ENCODE measurements at regions not wholly inside any gene's neighbourhood (a gene's known extent, or its start where the extent isn't known, plus 50 kb on each side); places are given as distances from the start of the nearest gene placed in this dataset.
A peak's percentile ranks its signal among the peaks of the same experiment; 100 is the strongest.

DNA sequence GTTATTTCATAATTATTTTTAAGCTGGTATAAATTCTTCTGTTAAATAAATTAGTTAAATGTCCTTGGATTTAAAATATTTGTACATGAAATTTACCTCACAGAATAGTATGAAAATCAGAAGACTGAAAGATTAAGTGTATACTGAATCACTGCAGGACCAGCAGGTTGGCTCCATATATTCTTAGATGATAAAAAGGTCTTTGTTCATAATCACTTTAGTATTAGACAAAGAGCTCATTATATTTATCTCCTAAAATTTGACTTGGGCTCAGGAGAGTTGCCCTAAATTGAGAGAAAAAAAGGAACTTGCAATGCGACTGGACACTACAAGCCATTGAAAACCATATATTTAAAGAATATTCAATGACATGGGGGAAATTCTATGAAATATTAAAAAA lies 766.4 kb upstream of the CITED2 start:
- H3K9me2 ChIP-seq (ENCODE audit: insufficient read depth) = no peaks in the 10 kb centered on the region
- H2AFZ ChIP-seq = no peak overlapping the region
- H3K27ac ChIP-seq = no peak overlapping the region
- no peaks in the 10 kb centered on the region for H3K4me1 ChIP-seq (replicated peaks; ENCODE audit: insufficient read depth)
- 0 out of 2 replicates have a peak, but pooled peaks cover 2% of the 10 kb centered on the region for H3K9me3 ChIP-seq (ENCODE audit: insufficient read depth, low read depth)
- no peaks in the 10 kb centered on the region for H3K79me2 ChIP-seq (ENCODE audit: low read depth)
- no peaks in the 10 kb centered on the region for H3K27me3 ChIP-seq (ENCODE audit: insufficient read depth, low read depth)
- DNase-seq = no peak
- H3K4me3 ChIP-seq = no peak overlapping the region
- intact Hi-C loops (cut with micrococcal nuclease; ENCODE audit: unreplicated experiment) = no loop called here
- no peak for TF ChIP-seq EZH2 (IDR thresholded peaks at IDR 0.05; ENCODE audit: low read depth)
- TF ChIP-seq, protein P1, sequence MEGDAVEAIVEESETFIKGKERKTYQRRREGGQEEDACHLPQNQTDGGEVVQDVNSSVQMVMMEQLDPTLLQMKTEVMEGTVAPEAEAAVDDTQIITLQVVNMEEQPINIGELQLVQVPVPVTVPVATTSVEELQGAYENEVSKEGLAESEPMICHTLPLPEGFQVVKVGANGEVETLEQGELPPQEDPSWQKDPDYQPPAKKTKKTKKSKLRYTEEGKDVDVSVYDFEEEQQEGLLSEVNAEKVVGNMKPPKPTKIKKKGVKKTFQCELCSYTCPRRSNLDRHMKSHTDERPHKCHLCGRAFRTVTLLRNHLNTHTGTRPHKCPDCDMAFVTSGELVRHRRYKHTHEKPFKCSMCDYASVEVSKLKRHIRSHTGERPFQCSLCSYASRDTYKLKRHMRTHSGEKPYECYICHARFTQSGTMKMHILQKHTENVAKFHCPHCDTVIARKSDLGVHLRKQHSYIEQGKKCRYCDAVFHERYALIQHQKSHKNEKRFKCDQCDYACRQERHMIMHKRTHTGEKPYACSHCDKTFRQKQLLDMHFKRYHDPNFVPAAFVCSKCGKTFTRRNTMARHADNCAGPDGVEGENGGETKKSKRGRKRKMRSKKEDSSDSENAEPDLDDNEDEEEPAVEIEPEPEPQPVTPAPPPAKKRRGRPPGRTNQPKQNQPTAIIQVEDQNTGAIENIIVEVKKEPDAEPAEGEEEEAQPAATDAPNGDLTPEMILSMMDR (conservative IDR thresholded peaks at IDR 0.05) = no peak
- ChIA-PET POLR2A (ENCODE audit: unreplicated experiment) (no interaction called here), CTCF (no interaction called here)
- no TSS peak for BruUV-seq (replicated peaks)
- no peaks in the 10 kb centered on the region for H3F3A ChIP-seq (ENCODE audit: insufficient read depth, low read depth)
- H3K4me2 ChIP-seq = no peak overlapping the region
- H4K20me1 ChIP-seq (ENCODE audit: insufficient read depth) = no peaks in the 10 kb centered on the region
- H3K36me3 ChIP-seq (ENCODE audit: low read depth) = no peaks in the 10 kb centered on the region

- no peak overlapping the region for H3K4me2 ChIP-seq
- intact Hi-C loops (cut with micrococcal nuclease; ENCODE audit: unreplicated experiment) = no loop called here
- no TSS peak for BruUV-seq (replicated peaks)
These were observed 764.0 kb upstream of the CITED2 start for GRCh38 chr6:140138311-140139010.

DNA sequence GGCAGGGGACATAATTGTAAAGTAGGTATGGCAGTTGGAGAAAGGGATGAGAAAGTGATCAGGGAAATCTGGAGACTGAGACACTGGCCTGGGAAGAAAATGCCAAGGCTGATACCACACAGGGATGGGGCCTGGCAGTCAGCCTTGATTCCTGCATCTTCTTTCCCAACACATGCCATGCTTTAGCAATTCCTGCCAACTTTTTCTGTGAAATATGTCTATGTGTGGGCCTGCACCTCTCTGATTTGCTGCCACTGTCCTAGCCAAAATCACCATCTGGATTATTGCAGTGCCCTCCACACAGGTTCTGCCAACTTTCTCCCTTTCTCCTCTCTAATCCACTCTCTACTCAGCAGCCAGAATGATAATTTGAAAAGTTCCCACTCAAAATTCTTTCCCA lies 759.8 kb upstream of the CITED2 start:
- Histone ChIP-seq H3K4me2 (no peak overlapping the region), H3K27me3 (ENCODE audit: insufficient read depth, low read depth) (no peaks in the 10 kb centered on the region), H3K36me3 (ENCODE audit: low read depth) (no peaks in the 10 kb centered on the region), H3K4me3 (no peak overlapping the region), H3K27ac (no peak overlapping the region), H3K9me2 (ENCODE audit: insufficient read depth) (no peaks in the 10 kb centered on the region), H3K4me1 (replicated peaks; ENCODE audit: insufficient read depth) (no peaks in the 10 kb centered on the region), H4K20me1 (ENCODE audit: insufficient read depth) (no peaks in the 10 kb centered on the region), H3K9me3 (ENCODE audit: insufficient read depth, low read depth) (peaks cover 19% of the 10 kb centered on the region), H3F3A (ENCODE audit: insufficient read depth, low read depth) (no peaks in the 10 kb centered on the region), H2AFZ (no peak overlapping the region), H3K79me2 (ENCODE audit: low read depth) (no peaks in the 10 kb centered on the region)
- peak in 1 of 2 experiments; percentile 3 for DNase-seq
- ChIA-PET POLR2A (ENCODE audit: unreplicated experiment) (no interaction called here), CTCF (no interaction called here)
- BruUV-seq (replicated peaks) = no TSS peak
- TF ChIP-seq, protein P1 (conservative IDR thresholded peaks at IDR 0.05) = no peak
- TF ChIP-seq EZH2 (IDR thresholded peaks at IDR 0.05; ENCODE audit: low read depth) = no peak
- intact Hi-C loops (cut with micrococcal nuclease; ENCODE audit: unreplicated experiment) = no loop called here

More at GRCh38 chr6:140138311-140139010, 764.0 kb upstream of the CITED2 start:
- H3K79me2 ChIP-seq (ENCODE audit: low read depth) = no peaks in the 10 kb centered on the region
- ChIA-PET POLR2A (ENCODE audit: unreplicated experiment) (no interaction called here), CTCF (no interaction called here)
- H3F3A ChIP-seq (ENCODE audit: insufficient read depth, low read depth) = no peaks in the 10 kb centered on the region
- H3K27me3 ChIP-seq (ENCODE audit: insufficient read depth, low read depth) = no peaks in the 10 kb centered on the region
- no peaks in the 10 kb centered on the region for H3K36me3 ChIP-seq (ENCODE audit: low read depth)
- H3K4me3 ChIP-seq = no peak overlapping the region
- H3K9me2 ChIP-seq (ENCODE audit: insufficient read depth) = no peaks in the 10 kb centered on the region
- peaks cover 13% of the 10 kb centered on the region for H3K9me3 ChIP-seq (ENCODE audit: insufficient read depth, low read depth)
- no peak overlapping the region for H3K27ac ChIP-seq
- H2AFZ ChIP-seq = no peak overlapping the region
- no peaks in the 10 kb centered on the region for H4K20me1 ChIP-seq (ENCODE audit: insufficient read depth)
- no peaks in the 10 kb centered on the region for H3K4me1 ChIP-seq (replicated peaks; ENCODE audit: insufficient read depth)
- no peak for TF ChIP-seq EZH2 (IDR thresholded peaks at IDR 0.05; ENCODE audit: low read depth)
- TF ChIP-seq, protein P1 (conservative IDR thresholded peaks at IDR 0.05) = no peak
- DNase-seq = peak in 1 of 2 experiments; percentile 17

All from PC-9 (cell line).